Activated CD8-positive, alpha-beta memory T cell treated with anti-CD3 and anti-CD28 coated beads, Interleukin-2, amount 50 U/mL, for 1 hour (primary cell): ENCODE measurements at regions not wholly inside any gene's neighbourhood (a gene's known extent, or its start where the extent isn't known, plus 50 kb on each side); places are given as distances from the start of the nearest gene placed in this dataset.
"Not testable (repeated sequence)": the region's sequence is repeated elsewhere in the genome, so short reads cannot be mapped to it uniquely, and the experiment has no call there.

Experiments
- DNase-seq: peaks from one replicate; pipeline ENCODE4 v3.0.0-alpha.2; 2020; ENCODE audit errors: extremely low read depth

DNA sequence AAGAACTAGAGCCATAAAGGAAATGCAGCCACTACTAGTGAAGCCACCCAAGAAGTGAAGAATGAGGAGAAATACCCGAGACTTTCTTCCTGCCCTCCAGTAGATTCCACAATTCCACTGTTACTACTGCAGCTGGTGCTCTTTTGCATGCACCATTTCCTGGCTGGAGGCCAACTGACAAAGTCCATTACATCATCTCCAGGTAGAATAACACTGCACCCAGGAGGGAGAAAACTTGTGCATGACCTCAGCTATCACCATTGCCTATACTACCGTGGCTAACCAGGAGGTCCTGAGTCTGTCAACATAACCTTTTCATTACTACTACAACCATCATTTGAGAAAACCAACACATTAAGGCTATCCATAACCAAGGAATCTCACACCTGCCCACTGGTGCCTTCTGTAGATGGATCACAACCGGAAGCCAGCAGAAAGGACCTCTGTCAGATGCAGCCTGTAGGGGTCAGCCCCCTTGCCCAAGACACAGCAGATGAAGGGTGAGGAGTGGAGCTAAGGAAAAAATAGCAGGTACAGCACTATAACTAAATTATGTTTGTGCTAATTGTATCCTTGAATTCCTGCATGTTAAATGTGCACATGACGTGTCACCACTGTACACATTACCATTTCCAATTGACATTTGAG, 200.8 kb upstream of the C2CD4B start:
- no peak for DNase-seq

DNA sequence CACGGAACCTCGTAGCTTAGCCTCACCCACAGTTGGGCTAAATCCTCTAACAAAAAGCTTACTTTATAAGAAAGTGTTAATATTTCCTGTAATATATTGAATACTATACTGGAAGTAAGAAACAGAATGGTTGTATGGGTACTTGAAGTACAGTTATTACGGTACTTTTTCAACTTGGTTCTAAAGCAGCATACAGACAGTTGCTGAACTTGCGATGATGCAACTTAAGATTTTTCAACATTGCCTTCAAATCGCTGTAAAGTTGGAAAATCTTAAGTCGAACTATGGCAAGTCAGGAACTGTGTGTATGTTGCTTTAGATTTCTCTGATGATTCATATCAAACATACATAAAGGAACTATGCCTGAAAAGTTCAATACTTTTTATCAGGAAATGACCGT, 204.4 kb upstream of the C2CD4B start:
- no peak for DNase-seq

DNA sequence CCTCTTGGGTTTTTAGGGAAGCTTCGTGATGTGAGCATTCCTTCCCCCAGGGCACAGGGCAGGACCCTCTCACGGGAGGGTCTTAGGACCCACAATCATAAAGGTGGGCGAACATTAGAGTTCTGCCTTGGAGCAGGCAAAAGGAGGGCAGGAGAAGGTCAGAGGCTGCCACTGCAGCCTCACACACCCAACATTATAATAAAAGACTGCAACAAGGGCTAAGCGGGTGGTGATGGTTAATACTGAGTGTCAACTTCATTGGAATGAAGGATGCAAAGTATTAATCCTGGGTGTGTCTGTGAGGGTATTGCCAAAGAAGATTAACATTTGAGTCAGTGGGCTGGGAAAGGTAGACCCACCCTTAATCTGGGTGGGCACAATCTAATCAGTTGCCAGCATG, 206.6 kb upstream of the C2CD4B start:
- not testable (repeated sequence) for DNase-seq

DNA sequence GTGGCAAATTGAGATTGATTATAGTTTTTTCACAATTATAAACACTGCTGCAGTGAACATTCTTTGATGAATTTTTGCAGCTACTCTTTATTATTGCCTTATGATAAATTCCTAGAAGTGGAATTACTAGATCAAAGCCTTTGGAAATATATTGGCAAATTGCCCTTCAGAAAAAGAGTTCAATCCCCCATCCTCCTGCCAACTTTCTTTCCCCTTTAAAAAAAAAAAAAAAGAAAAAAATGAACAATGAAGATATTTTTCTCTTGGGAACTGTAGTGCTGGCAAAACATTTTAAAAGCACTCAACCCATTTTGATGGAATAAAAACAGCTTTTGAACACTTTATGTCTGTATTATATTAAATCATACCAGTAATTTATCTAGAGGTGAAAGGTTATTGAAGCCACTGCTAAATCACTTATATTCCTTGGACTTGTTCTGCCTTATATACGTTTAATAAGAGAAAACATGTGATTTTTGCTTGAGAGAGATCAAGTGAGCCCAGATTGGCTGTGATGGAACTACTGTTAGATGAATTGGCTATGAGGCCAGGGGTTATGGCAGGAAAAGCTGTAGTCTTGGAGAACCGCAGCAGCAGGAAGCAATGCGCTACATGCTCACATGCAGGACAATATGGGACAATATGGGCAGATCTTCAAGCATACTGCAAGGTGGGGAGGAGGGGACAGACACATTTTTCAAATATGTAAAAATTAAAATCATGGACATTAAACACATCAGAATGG, 212.8 kb upstream of the C2CD4B start:
- no peak for DNase-seq

DNA sequence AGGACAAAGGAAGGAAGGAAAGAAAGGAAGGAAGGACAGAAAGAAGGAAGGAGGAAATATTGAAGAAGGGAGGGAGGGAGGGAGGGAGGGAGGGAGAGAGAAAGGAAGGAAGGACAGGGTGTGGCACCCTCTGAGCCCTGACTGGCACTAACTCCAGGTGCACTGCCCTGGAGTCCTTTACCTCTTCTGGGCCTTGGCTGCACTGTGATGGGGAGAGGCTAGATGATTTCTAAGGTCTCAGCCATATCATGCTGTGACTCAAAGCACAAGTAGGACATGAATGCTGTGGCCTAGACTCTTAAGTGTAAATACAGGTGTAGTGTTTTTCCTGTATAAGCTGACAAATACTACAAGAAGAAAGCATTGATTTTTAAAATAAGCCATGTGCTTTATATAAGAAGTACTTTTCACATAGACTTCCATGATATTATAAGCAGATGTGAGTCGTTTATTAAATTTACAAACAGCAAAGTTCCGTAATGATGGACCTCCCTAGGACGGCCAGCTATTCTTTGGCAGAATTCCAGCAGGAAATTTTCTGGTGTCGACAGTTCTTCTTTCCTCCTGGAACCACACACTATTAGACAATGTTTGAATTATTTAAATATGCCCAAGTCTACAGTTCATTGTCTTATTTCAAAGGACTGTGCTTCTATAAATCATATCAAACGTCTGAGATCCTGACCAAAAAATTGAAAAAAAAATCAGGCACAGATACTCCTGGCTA, 213.8 kb upstream of the C2CD4B start:
- DNase-seq = no peak

DNA sequence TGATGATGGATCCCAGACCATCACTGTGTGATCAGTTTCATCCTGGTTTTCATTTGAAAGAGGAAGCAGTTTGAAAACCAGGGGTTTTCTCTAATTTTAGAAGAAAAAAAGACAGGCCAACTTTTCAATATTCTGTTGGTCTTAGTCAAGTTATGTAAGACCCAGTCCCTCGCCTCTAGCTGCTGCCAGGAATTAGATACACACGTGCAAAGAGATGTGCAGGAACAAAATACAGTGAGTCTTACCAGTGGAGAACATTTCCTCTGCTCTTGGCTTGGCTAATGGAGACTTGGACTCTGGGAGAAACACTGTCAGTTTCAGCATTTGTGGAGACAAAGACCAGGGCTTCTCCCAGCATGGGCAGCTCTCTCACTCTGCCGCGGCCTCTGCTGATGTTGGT, 214.9 kb upstream of the C2CD4B start:
- DNase-seq = no peak

DNA sequence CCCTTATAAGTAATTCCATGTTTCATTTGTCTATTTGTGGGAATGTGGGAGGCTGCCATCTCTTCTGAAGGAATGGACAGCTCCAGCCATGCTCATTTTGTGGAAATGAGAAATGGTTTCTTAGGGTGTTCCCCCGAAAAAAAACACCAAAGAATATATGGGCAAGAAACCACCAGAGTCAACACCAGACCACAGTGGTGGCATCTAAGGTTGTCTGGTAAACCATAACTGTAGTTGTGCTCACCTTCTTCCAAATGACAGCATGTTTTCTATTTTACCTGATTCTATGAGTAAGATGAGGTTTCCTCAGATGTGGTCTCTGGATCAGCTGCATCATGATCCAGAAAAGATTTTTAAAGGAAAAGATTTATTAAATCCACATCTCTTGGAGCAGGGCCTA, 217.0 kb upstream of the C2CD4B start:
- DNase-seq = no peak

DNA sequence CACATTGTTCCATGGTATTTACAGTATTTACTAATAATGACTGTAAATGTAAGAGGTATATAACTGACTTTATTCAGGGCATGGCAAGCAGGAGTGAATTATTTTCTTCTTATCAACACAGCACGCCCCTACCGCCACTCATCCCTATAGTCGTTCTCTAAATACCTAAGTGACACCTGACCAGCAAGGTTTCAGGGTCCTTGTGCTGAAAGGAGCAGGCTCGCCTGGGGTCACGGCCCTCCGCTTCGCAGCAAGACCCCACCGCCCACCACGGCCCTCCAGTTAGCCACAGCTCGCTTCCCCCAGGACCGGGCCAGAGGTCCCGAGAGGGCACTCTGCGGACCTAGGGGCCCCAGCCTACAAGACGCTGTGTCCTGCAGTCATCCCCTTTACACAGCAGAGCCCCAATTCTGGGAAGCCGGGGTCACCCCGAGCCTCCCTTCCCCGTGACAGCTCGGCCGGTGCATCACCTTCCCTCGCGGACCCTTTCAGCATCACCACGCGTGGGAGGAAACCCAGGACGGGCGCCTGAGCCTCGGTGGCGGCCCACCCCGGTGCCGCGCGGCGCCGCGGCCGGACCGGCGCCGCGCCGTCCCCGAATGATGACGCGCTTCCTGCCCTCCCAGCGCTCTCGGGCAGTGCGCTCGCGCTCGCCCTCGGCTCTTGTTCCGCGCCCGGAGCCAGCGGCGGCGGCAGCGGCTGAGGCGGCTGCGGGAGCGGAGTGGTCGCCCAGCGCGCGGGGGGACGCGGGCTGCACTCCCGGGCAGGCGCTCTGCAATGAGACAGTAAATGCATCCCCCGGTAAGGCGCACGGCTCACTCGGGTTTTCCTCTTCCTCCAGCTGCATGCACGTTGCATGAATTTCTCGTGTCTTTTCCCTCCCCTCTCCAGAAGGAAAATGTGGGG, 225.1 kb upstream of the C2CD4B start, which contains the start of gene TLN2:
Gene TLN2, plus strand, starts transcription at position 666 of the 906 bp plus-strand sequence.
- no peak for DNase-seq

DNA sequence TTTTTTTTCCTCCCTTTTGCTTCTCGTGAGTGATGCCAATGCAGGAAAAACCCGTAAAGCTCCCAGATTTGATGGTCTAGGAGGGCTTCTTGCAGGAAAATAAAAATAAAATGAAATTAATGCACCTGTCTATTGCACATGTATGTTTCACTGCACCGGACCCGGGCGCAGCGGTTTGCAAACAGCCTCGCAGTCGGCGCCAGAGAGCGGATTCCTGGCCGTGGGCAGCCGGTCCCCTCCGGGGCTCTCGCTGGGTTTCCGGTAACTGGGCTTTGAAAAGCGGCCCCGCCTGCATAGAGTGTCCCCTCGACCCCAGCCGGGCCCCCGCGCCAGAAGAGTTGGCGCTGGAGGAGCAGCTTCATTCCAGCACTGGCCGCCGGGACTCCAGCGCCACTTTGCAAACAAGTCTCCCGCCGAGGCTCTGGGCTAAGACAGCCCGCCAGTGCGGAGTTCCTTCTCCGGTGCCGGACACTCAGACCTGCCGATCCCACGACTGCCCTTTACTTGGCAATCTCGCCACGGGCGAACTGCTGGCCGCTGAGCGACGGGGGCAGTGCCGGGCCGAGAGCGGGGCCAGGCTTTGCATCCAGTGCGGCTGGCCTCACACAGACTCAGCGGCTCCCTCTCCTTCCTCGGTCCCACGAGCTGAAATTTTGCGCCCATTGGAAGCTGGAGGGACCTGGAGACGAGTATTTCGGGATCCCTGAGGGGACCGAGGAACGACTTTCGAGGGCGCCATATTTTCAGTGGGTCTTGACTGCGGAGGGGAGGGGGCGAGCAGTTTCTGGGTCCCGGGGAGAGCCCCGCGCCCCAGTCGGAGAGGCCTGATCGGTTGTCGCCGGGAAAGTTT, 225.9 kb upstream of the C2CD4B start:
- no peak for DNase-seq

DNA sequence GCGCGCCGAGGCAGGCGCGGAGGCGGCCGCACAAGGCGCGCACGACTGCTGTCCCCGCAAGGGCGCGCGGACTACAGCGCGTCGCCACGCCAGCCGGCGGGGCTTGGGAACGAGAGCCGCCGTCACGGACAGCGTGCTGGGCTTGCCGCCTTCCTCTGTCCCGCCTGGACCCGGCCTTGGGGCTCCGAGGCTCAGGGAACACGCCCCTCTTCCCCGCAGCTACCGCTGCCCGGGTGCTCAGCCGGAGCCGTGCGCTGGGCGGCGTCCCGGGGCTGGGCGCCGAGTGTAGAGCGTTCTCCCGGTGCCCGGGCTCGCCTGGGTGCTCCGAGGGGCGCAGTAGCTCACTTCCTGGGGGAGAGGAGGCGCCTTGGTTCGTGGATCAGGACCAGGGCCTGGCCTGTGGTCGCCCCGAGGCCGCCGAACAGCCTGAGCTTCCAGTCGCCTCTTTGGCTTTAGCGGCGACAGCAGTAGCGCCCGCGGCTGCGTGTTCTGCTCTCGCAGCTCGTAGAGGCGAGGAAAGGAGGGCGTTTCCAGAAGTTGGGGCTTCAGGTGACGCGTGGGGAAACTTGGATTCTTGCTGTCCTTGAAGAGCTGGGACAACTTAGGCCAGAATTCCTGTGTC, 226.7 kb upstream of the C2CD4B start:
- DNase-seq = no peak

DNA sequence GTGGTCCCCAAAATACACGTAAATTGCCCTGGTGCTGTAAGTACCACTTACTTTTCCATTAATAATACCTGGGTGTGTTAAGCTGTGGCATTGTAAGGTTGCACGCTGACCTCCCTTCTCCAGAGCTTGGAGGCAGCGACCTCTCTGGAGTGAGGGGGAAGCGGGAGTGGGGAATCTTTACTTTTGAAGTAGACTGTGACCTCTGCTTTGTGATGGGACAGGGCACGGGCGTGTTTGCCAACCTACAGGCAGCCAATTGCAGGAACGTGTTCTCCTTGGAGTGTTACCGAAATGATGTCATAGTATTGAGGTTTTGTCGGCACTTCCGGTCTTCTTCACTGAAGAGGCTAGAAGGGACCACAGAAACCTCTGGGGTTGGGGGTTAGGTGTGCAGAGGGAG, 227.3 kb upstream of the C2CD4B start:
- DNase-seq = no peak

DNA sequence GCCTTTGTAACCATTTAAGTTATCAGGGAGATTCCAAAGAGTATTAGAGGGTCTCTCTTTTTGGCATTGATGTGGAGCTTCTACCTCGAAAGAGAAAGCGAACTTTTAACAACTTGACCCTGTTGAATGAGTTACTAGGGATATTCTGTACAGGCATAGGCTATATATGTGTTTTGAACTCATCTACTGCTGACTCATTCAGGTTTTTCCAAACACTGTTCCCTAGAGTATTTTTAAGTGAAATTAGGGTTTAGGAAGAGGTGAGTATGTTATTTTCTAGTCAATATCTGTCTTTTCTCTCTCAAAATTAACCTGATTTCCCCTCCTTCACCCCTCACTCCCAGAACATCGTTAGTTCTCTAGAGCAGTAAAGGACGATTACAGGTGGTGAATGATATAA, 228.1 kb upstream of the C2CD4B start:
- no peak for DNase-seq

DNA sequence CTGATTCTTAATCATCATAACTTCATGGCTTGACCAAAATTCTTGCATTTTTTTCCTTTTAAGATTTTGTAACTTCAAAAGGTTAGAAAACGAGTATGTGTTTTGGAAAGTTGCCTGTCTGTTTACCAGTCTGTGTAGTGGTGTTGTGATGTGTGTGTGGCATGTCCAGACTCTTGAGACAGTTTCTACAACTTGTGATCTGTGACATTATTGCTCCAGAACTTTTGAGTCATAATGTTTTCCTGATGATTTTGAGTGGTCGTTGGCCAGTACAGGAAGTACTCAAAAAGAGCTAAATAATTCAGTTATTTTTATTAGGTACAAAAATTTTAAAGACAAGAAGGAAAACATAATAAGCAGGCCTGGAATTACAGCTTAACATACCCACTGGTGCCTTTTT, 229.0 kb upstream of the C2CD4B start:
- no peak for DNase-seq

DNA sequence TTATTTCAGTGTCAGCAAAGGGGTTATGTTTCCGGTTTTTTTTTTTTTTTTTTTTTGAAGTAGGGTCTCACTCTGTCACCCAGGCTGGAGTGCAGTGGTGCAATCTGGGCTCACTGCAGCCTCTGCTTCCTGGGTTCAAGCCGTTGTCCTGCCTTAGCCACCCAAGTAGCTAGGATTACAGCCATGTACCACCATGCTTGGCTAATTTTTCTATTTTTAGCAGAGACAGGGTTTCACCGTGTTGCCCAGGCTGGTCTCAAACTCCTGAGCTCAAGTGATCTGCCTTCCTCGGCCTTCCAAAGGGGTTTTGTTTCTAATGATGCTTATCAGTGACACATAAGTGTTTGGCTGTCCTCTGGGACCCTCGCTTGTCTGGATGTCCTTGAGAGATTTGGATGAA, 235.7 kb upstream of the C2CD4B start:
- no peak for DNase-seq

DNA sequence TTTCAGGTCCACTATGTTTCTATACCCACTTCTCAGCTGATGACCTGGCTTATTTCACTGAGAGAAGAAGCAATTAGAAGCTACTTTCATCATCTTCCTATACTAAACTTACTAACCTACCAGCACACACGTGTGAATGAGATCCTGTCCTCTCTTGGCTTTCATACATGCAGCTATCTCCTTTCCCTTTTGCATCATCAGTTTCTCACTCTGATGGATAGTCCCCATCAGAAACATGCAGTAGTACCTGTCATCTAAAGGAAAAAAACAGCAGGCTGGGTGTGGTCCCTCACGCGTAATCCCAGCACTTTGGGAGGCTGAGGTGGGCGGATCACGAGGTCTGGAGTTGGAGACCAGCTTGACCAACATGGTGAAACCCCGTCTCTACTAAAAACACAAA, 237.6 kb upstream of the C2CD4B start:
- DNase-seq = no peak

DNA sequence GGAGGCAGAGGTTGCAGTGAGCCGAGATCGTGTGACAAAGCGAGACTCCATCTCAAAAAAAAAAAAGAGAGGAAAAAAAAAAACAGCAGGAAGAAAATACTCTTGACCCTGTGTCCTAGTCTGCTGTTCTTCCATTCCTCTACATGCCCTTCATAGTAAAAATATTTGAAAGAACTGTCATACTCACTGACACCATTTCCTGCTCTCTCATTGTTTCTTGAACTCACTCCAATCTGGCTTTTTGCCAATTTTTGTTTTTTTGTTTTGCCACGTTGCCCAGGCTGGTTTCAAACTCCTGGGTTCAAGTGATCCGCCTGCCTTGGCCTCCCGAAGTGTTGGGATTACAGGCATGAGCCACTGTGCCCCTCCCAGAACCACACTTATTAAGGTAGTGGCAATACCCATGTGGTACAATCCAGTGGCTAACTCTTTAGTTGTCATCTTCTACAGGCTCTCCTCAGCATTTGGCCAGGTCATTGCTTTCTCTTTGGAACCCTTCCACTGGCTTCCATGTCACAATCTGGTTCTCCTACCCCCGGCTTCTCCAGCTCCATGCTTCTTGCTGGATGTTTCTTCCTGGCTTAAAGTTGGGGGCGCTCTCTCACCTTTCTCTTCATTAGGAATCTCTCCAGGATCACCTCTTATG, 238.2 kb upstream of the C2CD4B start:
- no peak for DNase-seq

DNA sequence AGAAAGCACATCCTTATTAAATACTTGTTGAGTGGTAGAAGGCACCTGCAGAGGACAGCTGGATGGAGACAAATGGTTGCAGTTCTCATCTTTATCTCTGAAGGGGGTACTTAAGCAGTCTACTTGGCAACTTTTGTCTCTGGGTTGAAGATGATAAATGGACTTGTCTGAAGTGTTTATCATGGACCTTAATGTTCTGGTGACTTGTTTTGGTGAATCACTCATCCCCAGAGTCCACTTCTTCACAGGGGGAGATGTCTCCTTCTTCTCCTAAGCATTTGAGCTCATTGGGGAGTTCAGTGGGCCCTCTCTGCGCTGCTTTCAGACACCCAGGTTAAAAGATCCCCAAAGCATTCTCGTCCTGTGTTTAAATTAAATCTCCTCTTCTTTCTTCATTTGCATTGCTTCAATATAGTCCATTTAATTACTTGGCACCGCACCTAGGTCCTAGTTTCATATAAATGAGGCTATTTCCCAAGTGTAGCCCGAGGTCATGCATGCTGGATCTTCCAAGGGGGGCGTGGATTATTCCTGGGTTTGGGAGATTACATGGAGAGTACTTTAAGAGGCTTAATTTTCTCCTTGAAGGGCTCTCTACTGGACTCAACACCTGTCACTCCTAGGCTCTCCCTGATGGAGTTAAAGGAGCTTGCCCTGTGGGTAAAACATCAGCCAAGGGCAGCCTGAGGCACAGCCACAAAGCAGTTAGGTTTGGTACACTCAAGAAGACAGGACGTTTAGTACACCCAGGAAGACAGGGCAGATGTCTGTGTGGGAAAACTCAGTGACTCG, 239.3 kb upstream of the C2CD4B start:
- DNase-seq = no peak

DNA sequence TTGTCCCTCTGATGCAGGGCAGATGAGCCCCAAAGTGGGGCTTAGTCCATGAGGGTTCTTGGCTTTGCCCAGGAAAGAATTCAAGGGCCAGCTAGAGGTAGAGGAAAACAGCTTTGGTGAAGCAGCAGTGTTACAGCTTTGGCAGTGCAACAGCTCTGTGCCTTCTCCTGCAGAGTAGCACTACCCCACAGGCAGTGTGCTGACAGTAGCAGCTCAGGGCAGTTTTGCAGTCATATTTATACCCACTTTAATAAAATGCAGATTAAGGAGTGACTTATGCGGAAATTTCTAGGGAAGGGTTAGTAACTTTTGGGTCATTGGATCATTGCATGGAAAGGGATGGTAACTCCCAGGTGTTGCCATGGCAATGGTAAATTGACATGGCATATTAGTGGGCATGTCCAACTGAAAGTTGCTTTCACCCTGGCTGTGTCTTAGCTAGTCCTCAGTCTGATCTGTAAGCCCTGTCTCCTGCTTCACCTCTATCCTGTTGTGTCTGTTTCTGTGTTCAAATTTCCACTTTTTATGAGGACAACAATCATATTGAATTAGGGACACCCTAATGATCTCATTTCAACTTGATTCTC, 241.3 kb upstream of the C2CD4B start:
- DNase-seq = no peak

DNA sequence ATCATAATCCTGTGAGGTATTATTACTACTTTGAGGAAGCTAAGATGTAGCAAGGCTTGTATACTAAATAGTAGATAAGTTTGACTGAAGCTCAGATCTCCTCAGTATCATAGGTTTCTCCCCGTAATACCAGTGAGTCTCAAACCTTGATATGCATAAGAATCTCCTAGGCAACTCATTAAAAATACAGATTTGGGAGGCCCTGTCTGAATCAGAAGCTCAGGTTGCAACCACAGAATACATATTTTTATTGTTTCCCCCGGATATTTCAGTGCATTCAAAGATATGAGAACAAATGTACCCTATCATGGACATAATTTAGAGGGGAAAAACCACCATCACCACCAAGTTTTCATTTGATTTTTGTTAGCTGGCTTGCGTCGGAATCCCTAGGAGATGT, 242.1 kb upstream of the C2CD4B start:
- no peak for DNase-seq
